A673 (cell line): ENCODE measurements at regions not wholly inside any gene's neighbourhood (a gene's known extent, or its start where the extent isn't known, plus 50 kb on each side); places are given as distances from the start of the nearest gene placed in this dataset.

Experiments used
- BruUV-seq: library from RNA; stranded (reverse); fragments of 400-500 nt; replicated peaks from 2 replicates; lab custom pipeline; 2021; lab: Mats Ljungman, UMichigan
- CTCF ChIA-PET: fragments of 300-600 bp; sonication (Branson Sonifier 250); formaldehyde crosslinking; loops from one replicate; lab custom pipeline; 2022; ENCODE audit warnings: antibody characterized with exemption; lab: Charles Lee
- POLR2A ChIA-PET: fragments of 300-600 bp; sonication (Branson Sonifier 250); formaldehyde crosslinking; loops from one replicate; lab custom pipeline; 2022; ENCODE audit warnings: antibody characterized with exemption; ENCODE audit not compliant: low non-redundant PET; lab: Charles Lee
- DNase-seq: peaks from one replicate; pipeline ENCODE4 v3.0.0-alpha.2; 2015; ENCODE audit warnings: low spot score
- H3K27ac ChIP-seq: fragments of 200-600 bp; sonication (generic); 2 replicates; pipeline ENCODE4 v1.5.1; 2016; ENCODE audit warnings: mixed run types, low read depth, mild to moderate bottlenecking, mixed read lengths, antibody characterized with exemption, low read length; ENCODE audit not compliant: poor library complexity, severe bottlenecking
- H3K27me3 ChIP-seq: fragments of 200-600 bp; sonication (generic); replicated peaks from 2 replicates; pipeline ENCODE4 v1.6.1; 2017; ENCODE audit warnings: mixed run types, low read depth, mild to moderate bottlenecking, mixed read lengths, antibody characterized with exemption, low read length; ENCODE audit not compliant: insufficient read depth, poor library complexity
- H3K36me3 ChIP-seq: fragments of 200-600 bp; sonication (generic); 2 replicates; pipeline ENCODE4 v1.6.1; 2016; ENCODE audit warnings: mixed run types, mild to moderate bottlenecking, mixed read lengths, antibody characterized with exemption, low read length; ENCODE audit not compliant: insufficient read depth, poor library complexity, severe bottlenecking
- H3K4me1 ChIP-seq: fragments of 200-600 bp; sonication (generic); 2 replicates; pipeline ENCODE4 v1.6.1; 2017; ENCODE audit warnings: mixed run types, mild to moderate bottlenecking, mixed read lengths, antibody characterized with exemption, low read length; ENCODE audit not compliant: insufficient read depth, poor library complexity, severe bottlenecking
- H3K4me3 ChIP-seq: fragments of 200-600 bp; sonication (generic); 2 replicates; pipeline ENCODE4 v1.5.1; 2016; ENCODE audit warnings: low read depth, mixed run types, mild to moderate bottlenecking, mixed read lengths, low read length; ENCODE audit not compliant: poor library complexity, severe bottlenecking
- H3K9me3 ChIP-seq: fragments of 200-600 bp; sonication (generic); 2 replicates; pipeline ENCODE4 v1.6.1; 2016; ENCODE audit warnings: mixed run types, low read depth, mild to moderate bottlenecking, mixed read lengths, antibody characterized with exemption, low read length; ENCODE audit not compliant: poor library complexity, severe bottlenecking
- CTCF ChIP-seq: fragments of 300-800, 200-600 bp; sonication (generic); conservative IDR thresholded peaks from 2 replicates; pipeline ENCODE4 v1.5.1; 2017; ENCODE audit warnings: low read depth, mild to moderate bottlenecking, antibody characterized with exemption, low read length, moderate library complexity, mixed read lengths
- EZH2 ChIP-seq: fragments of 200-600 bp; sonication (generic); IDR thresholded peaks from 2 replicates; pipeline ENCODE4 v1.6.1; 2017; ENCODE audit warnings: borderline replicate concordance, low read depth, mild to moderate bottlenecking, mixed read lengths, antibody characterized with exemption, low read length; ENCODE audit not compliant: poor library complexity, severe bottlenecking
- intact Hi-C: fragments of 100-400 bp; cut with micrococcal nuclease; formaldehyde crosslinking; loops from one replicate; pipeline ENCODE4 v1.10.0; 2022; ENCODE audit not compliant: unreplicated experiment

- intact Hi-C loops: no loop called here
- no peaks in the 10 kb centered on the region for H3K9me3 ChIP-seq
- H3K27ac ChIP-seq: no peak overlapping the region
- CTCF ChIA-PET: no interaction called here
- H3K36me3 ChIP-seq: no peaks in the 10 kb centered on the region
- TF ChIP-seq EZH2: no peak
- TF ChIP-seq CTCF: no peak
- H3K27me3 ChIP-seq: no peaks in the 10 kb centered on the region
- POLR2A ChIA-PET: no interaction called here
- no peak overlapping the region for H3K4me3 ChIP-seq
- DNase-seq: no peak
- H3K4me1 ChIP-seq: no peaks in the 10 kb centered on the region
- no TSS peak for BruUV-seq
Observed at GRCh38 chr2:219692521-219692920, 65.1 kb downstream of the SLC4A3 start.

GRCh38 chr2:219695145-219695709 lies 67.8 kb downstream of the SLC4A3 start:
- no peak overlapping the region for H3K27ac ChIP-seq
- ChIA-PET CTCF (no interaction called here), POLR2A (no interaction called here)
- H3K9me3 ChIP-seq: no peaks in the 10 kb centered on the region
- no peaks in the 10 kb centered on the region for H3K36me3 ChIP-seq
- H3K27me3 ChIP-seq: no peaks in the 10 kb centered on the region
- peaks cover 15% of the 10 kb centered on the region for H3K4me1 ChIP-seq
- DNase-seq: no peak
- no peak overlapping the region for H3K4me3 ChIP-seq
- TF ChIP-seq EZH2 (no peak), CTCF (no peak)
- intact Hi-C loops: no loop called here
- BruUV-seq: no TSS peak

- CTCF ChIA-PET: no interaction called here
Observed at GRCh38 chr2:219697811-219698747, 70.6 kb downstream of the SLC4A3 start.

More at GRCh38 chr2:219697811-219698747, 70.6 kb downstream of the SLC4A3 start:
- Histone ChIP-seq H3K27ac (no peak overlapping the region), H3K4me1 (peaks cover 15% of the 10 kb centered on the region), H3K4me3 (no peak overlapping the region), H3K9me3 (no peaks in the 10 kb centered on the region), H3K27me3 (no peaks in the 10 kb centered on the region), H3K36me3 (no peaks in the 10 kb centered on the region)
- intact Hi-C loops: no loop called here
- POLR2A ChIA-PET: no interaction called here
- BruUV-seq: no TSS peak
- DNase-seq: no peak
- TF ChIP-seq CTCF (no peak), EZH2 (no peak)
